Parathyroid adenoma (tissue), 2 donors: ENCODE measurements at regions not wholly inside any gene's neighbourhood (a gene's known extent, or its start where the extent isn't known, plus 50 kb on each side); places are given as distances from the start of the nearest gene placed in this dataset.

Source experiments
- H2AFZ ChIP-seq: fragments of 300-600 bp; sonication (generic); one replicate; pipeline ENCODE4 v1.7.0; 2017; ENCODE audit warnings: antibody characterized with exemption, mild to moderate bottlenecking
- H3K27ac ChIP-seq: fragments of 300-600 bp; sonication (generic); one replicate; pipeline ENCODE4 v1.7.0; 2017
- H3K27me3 ChIP-seq: fragments of 300-600 bp; sonication (generic); one replicate; pipeline ENCODE4 v1.7.0; 2017; ENCODE audit warnings: low read length; ENCODE audit not compliant: control insufficient read depth, insufficient read depth
- H3K36me3 ChIP-seq: fragments of 300-600 bp; sonication (generic); one replicate; pipeline ENCODE4 v1.7.0; 2017; ENCODE audit warnings: low read length; ENCODE audit not compliant: control insufficient read depth, insufficient read depth
- H3K4me1 ChIP-seq: fragments of 300-600 bp; sonication (generic); one replicate; pipeline ENCODE4 v1.7.0; 2017; ENCODE audit warnings: control low read depth
- H3K4me2 ChIP-seq: fragments of 300-600 bp; sonication (generic); one replicate; pipeline ENCODE4 v1.7.0; 2017; ENCODE audit warnings: low read length
- H3K4me3 ChIP-seq: fragments of 300-600 bp; sonication (generic); one replicate; pipeline ENCODE4 v1.7.0; 2017; ENCODE audit warnings: low read depth, low read length
- H3K79me2 ChIP-seq: fragments of 300-600 bp; sonication (generic); one replicate; pipeline ENCODE4 v1.7.0; 2017; ENCODE audit warnings: control low read depth
- H3K9ac ChIP-seq: fragments of 300-600 bp; sonication (generic); one replicate; pipeline ENCODE4 v1.7.0; 2017; ENCODE audit warnings: mild to moderate bottlenecking
- H3K9me3 ChIP-seq: fragments of 300-600 bp; sonication (generic); one replicate; pipeline ENCODE4 v1.7.0; 2017; ENCODE audit warnings: low read length; ENCODE audit not compliant: control insufficient read depth
- CTCF ChIP-seq: fragments of 300-600 bp; sonication (generic); IDR thresholded peaks from one replicate; pipeline ENCODE4 v1.7.0; 2017; ENCODE audit warnings: antibody characterized with exemption, mild to moderate bottlenecking
- donor health status: primary hyperparathyroidism.

- Histone ChIP-seq H3K27ac (no peak overlapping the region), H3K9ac (no peak overlapping the region), H3K9me3 (no peaks in the 10 kb centered on the region), H3K36me3 (no peaks in the 10 kb centered on the region), H2AFZ (no peak overlapping the region), H3K4me2 (no peak overlapping the region), H3K4me3 (no peak overlapping the region), H3K27me3 (no peaks in the 10 kb centered on the region), H3K79me2 (no peaks in the 10 kb centered on the region), H3K4me1 (no peaks in the 10 kb centered on the region)
- TF ChIP-seq CTCF: no peak
Observed at GRCh38 chr3:152071924-152072323, 196.8 kb upstream of the MBNL1 start.

- TF ChIP-seq CTCF: no peak
- Histone ChIP-seq H3K79me2 (no peaks in the 10 kb centered on the region), H3K4me2 (no peak overlapping the region), H3K4me3 (no peak overlapping the region), H2AFZ (no peak overlapping the region), H3K27me3 (no peaks in the 10 kb centered on the region), H3K36me3 (no peaks in the 10 kb centered on the region), H3K9ac (no peak overlapping the region), H3K9me3 (no peaks in the 10 kb centered on the region), H3K4me1 (no peaks in the 10 kb centered on the region), H3K27ac (no peak overlapping the region)
Observed at GRCh38 chr3:152073267-152073666, 195.5 kb upstream of the MBNL1 start.

- Histone ChIP-seq H3K9me3 (no peaks in the 10 kb centered on the region), H2AFZ (no peak overlapping the region), H3K4me1 (no peaks in the 10 kb centered on the region), H3K9ac (no peak overlapping the region), H3K27ac (no peak overlapping the region), H3K27me3 (no peaks in the 10 kb centered on the region), H3K4me3 (no peak overlapping the region), H3K79me2 (no peaks in the 10 kb centered on the region), H3K4me2 (no peak overlapping the region), H3K36me3 (no peaks in the 10 kb centered on the region)
- no peak for TF ChIP-seq CTCF
Observed at GRCh38 chr3:152076148-152076547, 192.6 kb upstream of the MBNL1 start.

GRCh38 chr3:152079980-152080379, 188.7 kb upstream of the MBNL1 start:
- Histone ChIP-seq H3K27ac (no peak overlapping the region), H3K4me3 (no peak overlapping the region), H3K36me3 (no peaks in the 10 kb centered on the region), H2AFZ (no peak overlapping the region), H3K27me3 (no peaks in the 10 kb centered on the region), H3K79me2 (no peaks in the 10 kb centered on the region), H3K4me1 (no peaks in the 10 kb centered on the region), H3K9ac (no peak overlapping the region), H3K9me3 (no peaks in the 10 kb centered on the region), H3K4me2 (no peak overlapping the region)
- TF ChIP-seq CTCF: no peak

- Histone ChIP-seq H3K4me1 (no peaks in the 10 kb centered on the region), H3K27ac (no peak overlapping the region), H3K36me3 (no peaks in the 10 kb centered on the region), H3K27me3 (no peaks in the 10 kb centered on the region), H3K9me3 (no peaks in the 10 kb centered on the region), H3K4me3 (no peak overlapping the region), H3K4me2 (no peak overlapping the region), H3K79me2 (no peaks in the 10 kb centered on the region), H3K9ac (no peak overlapping the region), H2AFZ (no peak overlapping the region)
- TF ChIP-seq CTCF: no peak
Observed at GRCh38 chr3:152083135-152083534, 185.6 kb upstream of the MBNL1 start.
